ENCODE measurements at regions not wholly inside any gene's neighbourhood (a gene's known extent, or its start where the extent isn't known, plus 50 kb on each side); places are given as distances from the start of the nearest gene placed in this dataset.

DNA sequence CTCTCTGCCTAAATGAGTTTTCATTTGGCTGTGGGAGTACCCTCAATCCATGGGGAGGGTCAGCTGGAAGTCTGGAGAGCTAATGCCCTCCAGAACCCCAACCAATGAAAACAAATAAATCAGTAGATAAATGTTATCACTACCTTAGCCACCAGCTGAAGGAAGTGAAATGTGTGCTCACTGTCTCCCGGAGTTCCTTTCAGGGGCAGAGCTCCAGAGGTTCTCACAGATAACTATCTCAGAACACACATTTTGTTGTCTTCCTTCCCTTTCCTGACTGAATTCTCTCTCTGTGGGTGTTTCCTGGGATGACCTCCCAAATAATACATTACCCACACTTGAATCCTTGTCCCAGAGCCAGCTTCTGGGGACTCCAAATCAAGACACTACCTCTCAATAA lies 779.6 kb downstream of the DIAPH3 start:
- TF ChIP-seq, protein P1, sequence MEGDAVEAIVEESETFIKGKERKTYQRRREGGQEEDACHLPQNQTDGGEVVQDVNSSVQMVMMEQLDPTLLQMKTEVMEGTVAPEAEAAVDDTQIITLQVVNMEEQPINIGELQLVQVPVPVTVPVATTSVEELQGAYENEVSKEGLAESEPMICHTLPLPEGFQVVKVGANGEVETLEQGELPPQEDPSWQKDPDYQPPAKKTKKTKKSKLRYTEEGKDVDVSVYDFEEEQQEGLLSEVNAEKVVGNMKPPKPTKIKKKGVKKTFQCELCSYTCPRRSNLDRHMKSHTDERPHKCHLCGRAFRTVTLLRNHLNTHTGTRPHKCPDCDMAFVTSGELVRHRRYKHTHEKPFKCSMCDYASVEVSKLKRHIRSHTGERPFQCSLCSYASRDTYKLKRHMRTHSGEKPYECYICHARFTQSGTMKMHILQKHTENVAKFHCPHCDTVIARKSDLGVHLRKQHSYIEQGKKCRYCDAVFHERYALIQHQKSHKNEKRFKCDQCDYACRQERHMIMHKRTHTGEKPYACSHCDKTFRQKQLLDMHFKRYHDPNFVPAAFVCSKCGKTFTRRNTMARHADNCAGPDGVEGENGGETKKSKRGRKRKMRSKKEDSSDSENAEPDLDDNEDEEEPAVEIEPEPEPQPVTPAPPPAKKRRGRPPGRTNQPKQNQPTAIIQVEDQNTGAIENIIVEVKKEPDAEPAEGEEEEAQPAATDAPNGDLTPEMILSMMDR (IDR thresholded peaks at IDR 0.05; ENCODE audit: poor library complexity) = no peak
- TF ChIP-seq EZH2 (IDR thresholded peaks at IDR 0.05; ENCODE audit: borderline replicate concordance) = no peak

Data from hepatocyte (in vitro differentiated cells).